Nephron (organoid): ENCODE measurements at regions not wholly inside any gene's neighbourhood (a gene's known extent, or its start where the extent isn't known, plus 50 kb on each side); places are given as distances from the start of the nearest gene placed in this dataset.
A peak's percentile ranks its signal among the peaks of the same experiment; 100 is the strongest.

Experiments used
- H3K27ac Mint-ChIP-seq, 3 experiments: 2 replicates each; pipeline ENCODE4 v1.8.0; 2020; ENCODE audit warnings: mixed read lengths in 3 of 3, mild to moderate bottlenecking in 2 of 3, moderate library complexity in 1 of 3
- H3K27me3 Mint-ChIP-seq: 2 replicates; pipeline ENCODE4 v1.8.0; 2021; ENCODE audit warnings: low read depth, mild to moderate bottlenecking, moderate library complexity, mixed read lengths
- H3K36me3 Mint-ChIP-seq: 2 replicates; pipeline ENCODE4 v1.8.0; 2020; ENCODE audit warnings: low read depth, mixed read lengths
- H3K4me1 Mint-ChIP-seq: 2 replicates; pipeline ENCODE4 v1.8.0; 2020; ENCODE audit warnings: mixed read lengths
- H3K4me3 Mint-ChIP-seq, 3 experiments: 2 replicates each; pipeline ENCODE4 v1.8.0; 2020; ENCODE audit warnings: mild to moderate bottlenecking in 3 of 3, mixed read lengths in 3 of 3, moderate library complexity in 2 of 3
- H3K9me3 Mint-ChIP-seq: 2 replicates; pipeline ENCODE4 v1.8.0; 2020; ENCODE audit warnings: mixed read lengths
- CTCF ChIP-seq, 3 experiments: fragments of 200-600 bp; sonication (generic); IDR thresholded peaks; one replicate each; pipeline ENCODE4 v1.5.0; 2021; ENCODE audit warnings: antibody characterized with exemption in 3 of 3; ENCODE audit not compliant: unreplicated experiment in 3 of 3

GRCh38 chr14:37900561-37900960 is 305.1 kb downstream of the TTC6 start:
- peaks cover 20% of the 10 kb centered on the region for H3K27me3 Mint-ChIP-seq
- no peaks in the 10 kb centered on the region for H3K36me3 Mint-ChIP-seq
- no peak overlapping the region for H3K27ac Mint-ChIP-seq
- no peaks in the 10 kb centered on the region for H3K9me3 Mint-ChIP-seq
- TF ChIP-seq CTCF (IDR thresholded peaks at IDR 0.05; ENCODE audit: unreplicated experiment in 3 of 3), result no peak
- no peak overlapping the region for H3K4me3 Mint-ChIP-seq
- H3K4me1 Mint-ChIP-seq, result peaks cover 5% of the 10 kb centered on the region

GRCh38 chr14:37901978-37902377 is 305.7 kb upstream of the SSTR1 start:
- H3K4me3 Mint-ChIP-seq, result no peak overlapping the region
- no peak overlapping the region for H3K27ac Mint-ChIP-seq
- peaks cover 20% of the 10 kb centered on the region for H3K27me3 Mint-ChIP-seq
- no peaks in the 10 kb centered on the region for H3K36me3 Mint-ChIP-seq
- H3K4me1 Mint-ChIP-seq, result peaks cover 5% of the 10 kb centered on the region
- H3K9me3 Mint-ChIP-seq, result peaks cover 3% of the 10 kb centered on the region
- no peak for TF ChIP-seq CTCF (IDR thresholded peaks at IDR 0.05; ENCODE audit: unreplicated experiment in 3 of 3)

- TF ChIP-seq CTCF (IDR thresholded peaks at IDR 0.05; ENCODE audit: unreplicated experiment in 3 of 3), result peak; percentile 59 to 75 (median 69)
- no peaks in the 10 kb centered on the region for H3K36me3 Mint-ChIP-seq
- H3K4me3 Mint-ChIP-seq, result no peak overlapping the region
- H3K4me1 Mint-ChIP-seq, result peaks cover 5% of the 10 kb centered on the region
- H3K27me3 Mint-ChIP-seq, result peaks cover 20% of the 10 kb centered on the region
- peaks cover 3% of the 10 kb centered on the region for H3K9me3 Mint-ChIP-seq
- H3K27ac Mint-ChIP-seq, result no peak overlapping the region
These were observed 304.1 kb upstream of the SSTR1 start for GRCh38 chr14:37903343-37904191.

- peaks cover 3% of the 10 kb centered on the region for H3K9me3 Mint-ChIP-seq
- H3K4me1 Mint-ChIP-seq, result no peaks in the 10 kb centered on the region
- H3K36me3 Mint-ChIP-seq, result no peaks in the 10 kb centered on the region
- H3K27ac Mint-ChIP-seq, result no peak overlapping the region
- H3K27me3 Mint-ChIP-seq, result no peaks in the 10 kb centered on the region
- no peak overlapping the region for H3K4me3 Mint-ChIP-seq
- no peak for TF ChIP-seq CTCF (IDR thresholded peaks at IDR 0.05; ENCODE audit: unreplicated experiment in 3 of 3)
These were observed 283.1 kb upstream of the SSTR1 start for GRCh38 chr14:37924622-37925021.

DNA sequence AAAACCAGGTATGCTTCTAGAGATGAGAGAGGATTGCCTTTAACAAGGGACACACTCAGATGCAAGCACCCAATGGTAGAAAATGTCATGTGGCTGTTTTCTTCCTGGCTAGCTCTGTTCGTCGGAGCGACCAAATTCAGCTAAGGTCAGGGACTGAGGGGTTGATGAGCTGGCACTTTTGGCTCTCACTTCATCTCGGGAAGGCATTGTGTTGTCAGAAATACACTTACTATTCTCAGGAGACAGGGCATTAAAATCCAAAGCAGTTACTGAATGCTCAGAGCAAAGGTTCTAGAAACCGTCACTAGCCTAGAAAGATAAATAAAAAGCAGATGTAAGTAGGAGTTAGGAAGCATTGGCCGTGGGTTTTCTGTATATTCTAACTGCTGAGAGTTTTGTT is 275.7 kb upstream of the SSTR1 start:
- Mint-ChIP-seq H3K4me3 (no peak overlapping the region), H3K4me1 (peaks cover 7% of the 10 kb centered on the region), H3K27ac (no peak overlapping the region), H3K9me3 (no peaks in the 10 kb centered on the region), H3K27me3 (no peaks in the 10 kb centered on the region), H3K36me3 (no peaks in the 10 kb centered on the region)
- TF ChIP-seq CTCF (IDR thresholded peaks at IDR 0.05; ENCODE audit: unreplicated experiment in 3 of 3), result no peak

- no peak overlapping the region for H3K4me3 Mint-ChIP-seq
- no peaks in the 10 kb centered on the region for H3K9me3 Mint-ChIP-seq
- H3K27me3 Mint-ChIP-seq, result no peaks in the 10 kb centered on the region
- TF ChIP-seq CTCF (IDR thresholded peaks at IDR 0.05; ENCODE audit: unreplicated experiment in 3 of 3), result no peak
- H3K27ac Mint-ChIP-seq, result no peak overlapping the region
- peaks cover 7% of the 10 kb centered on the region for H3K4me1 Mint-ChIP-seq
- H3K36me3 Mint-ChIP-seq, result no peaks in the 10 kb centered on the region
These were observed 275.2 kb upstream of the SSTR1 start for GRCh38 chr14:37932481-37932880.
